Amygdala (tissue), 56 donors: ENCODE measurements at regions not wholly inside any gene's neighbourhood (a gene's known extent, or its start where the extent isn't known, plus 50 kb on each side); places are given as distances from the start of the nearest gene placed in this dataset.
"Not testable (repeated sequence)": the region's sequence is repeated elsewhere in the genome, so short reads cannot be mapped to it uniquely, and the experiment has no call there.

ENCODE experiments used
- DNase-seq, 56 donors: peaks; one replicate each; lab custom pipeline; 2025; lab: John Stamatoyannopoulos, UW

DNA sequence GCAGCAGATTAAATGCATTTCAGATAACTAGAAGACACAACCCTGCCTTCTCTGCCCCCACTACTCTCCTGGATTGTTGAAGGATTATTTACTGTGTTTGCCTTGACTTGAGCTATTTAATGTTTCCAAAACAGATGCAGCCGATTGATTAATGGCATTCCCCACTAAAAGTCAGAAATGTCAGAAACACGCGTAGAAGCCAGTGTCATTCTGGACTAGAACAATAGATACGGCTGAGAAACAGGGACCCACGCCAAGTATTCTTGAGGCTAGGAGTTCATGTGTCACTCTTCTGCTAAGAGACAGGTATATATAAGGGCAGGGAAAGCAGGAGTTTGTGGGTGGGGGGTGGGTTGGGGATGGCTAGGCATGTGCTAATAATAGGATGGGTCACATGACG is 366.7 kb upstream of the PROX1 start:
- no peak for DNase-seq

DNA sequence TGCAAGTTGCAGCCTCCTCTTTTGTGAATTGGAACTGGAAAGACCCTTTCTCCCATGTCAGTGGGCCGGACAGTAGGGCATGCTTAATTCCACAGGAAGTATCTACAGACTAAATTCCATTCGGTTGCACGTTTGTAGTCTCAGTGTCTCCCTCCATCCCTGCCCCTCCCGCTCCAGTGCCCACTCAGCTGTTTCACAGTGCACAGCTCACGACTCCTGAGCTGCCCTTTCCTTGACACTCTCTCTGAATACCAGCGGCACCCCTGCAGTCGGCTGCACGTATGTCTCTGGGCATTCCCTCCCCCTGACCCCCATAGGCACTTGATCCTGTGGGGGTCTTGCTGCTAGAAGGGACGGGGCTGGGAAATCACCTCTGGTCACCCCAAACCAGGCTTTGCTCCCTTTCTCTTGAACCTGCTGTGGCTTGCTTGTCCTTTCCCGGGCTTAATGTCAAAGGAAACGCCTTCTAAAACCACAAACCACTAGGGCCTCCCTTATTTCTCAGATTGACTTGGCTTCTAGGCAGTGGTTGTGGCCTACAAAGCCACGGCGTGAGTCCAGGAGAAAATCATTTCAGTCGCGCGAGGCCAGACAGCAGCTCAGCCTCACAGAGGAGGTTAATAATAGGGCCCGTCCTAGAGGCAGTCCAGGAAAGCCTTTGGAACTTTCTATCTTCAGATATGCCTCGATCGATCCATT is 365.3 kb upstream of the PROX1 start:
- no peak for DNase-seq

- DNase-seq = no peak
Measured at GRCh38 chr1:213623064-213623581, 364.6 kb upstream of the PROX1 start.

DNA sequence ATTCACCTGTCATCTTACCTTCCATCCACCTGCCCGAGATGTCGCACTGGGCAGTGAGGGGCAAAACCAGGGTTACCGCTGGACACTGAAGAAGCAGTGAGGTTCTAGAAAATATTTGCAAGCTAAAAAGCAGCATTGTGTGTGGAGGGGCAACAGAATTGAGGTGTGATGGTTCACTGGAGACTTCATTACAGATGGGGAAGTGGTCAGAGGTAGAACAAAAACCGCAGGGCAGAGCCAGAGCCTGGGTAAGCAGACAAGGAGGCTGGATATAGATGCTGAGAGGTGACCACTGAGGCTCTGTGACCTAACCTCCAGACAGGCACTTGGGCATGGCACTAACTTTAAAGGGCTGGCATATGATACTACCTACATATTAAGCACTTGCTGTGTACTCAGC is 363.9 kb upstream of the PROX1 start:
- DNase-seq = no peak

DNA sequence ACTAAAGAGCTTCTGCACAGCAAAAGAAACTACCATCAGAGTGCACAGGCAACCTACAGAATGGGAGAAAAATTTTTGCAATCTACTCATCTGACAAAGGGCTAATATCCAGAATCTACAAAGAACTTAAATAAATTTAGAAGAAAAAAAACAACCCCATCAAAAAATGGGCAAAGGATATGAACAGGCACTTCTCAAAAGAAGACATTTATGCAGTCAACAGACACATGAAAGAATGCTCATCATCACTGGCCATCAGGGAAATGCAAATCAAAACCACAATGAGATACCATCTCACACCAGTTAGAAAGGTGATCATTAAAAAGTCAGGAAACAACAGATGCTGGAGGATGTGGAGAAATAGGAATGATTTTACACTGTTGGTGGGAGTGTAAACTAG is 351.0 kb upstream of the PROX1 start:
- DNase-seq = not testable (repeated sequence)

- no peak for DNase-seq
Measured at GRCh38 chr1:213641312-213641711, 346.5 kb upstream of the PROX1 start.

DNA sequence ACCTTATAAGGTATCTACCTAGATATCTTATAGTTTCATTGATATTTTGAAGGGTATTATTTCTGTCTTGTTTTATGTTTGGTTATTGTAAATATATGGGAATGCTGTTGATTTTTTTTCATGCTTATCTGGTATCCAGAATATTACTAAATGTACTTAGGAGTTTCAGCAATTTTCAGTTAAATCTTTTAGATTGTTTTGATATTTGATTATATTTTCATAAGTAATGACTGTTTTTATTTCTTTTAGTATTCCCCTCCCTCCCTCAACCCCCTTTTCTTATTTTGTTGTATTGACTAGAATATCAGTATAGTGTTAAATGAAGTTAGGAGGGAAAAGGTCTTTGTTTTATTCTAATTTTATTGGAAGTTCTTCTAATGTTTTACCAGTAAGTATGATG is 344.4 kb upstream of the PROX1 start:
- no peak for DNase-seq

GRCh38 chr1:213647864-213648650 is 339.7 kb upstream of the PROX1 start:
- DNase-seq = no peak

DNA sequence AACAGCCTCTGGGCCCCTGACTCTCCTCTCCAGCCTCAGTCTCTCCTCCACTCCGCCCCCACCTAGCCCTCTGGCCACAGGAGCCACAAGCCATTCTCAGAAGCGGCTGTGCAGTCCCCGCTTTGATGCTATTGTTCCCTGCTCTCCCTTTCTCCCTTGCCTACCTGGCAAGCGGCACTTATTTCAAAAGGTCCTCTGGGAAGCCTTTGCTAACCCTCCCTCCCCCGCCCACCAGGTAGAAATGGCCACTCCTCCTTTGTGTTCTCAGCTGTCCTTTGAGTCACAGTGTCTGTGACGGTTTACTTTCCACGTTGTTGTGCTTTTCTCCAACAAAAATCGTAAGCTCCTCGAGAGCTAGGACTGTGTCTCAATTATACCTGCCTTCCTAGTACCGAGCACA is 338.4 kb upstream of the PROX1 start:
- no peak for DNase-seq

- no peak for DNase-seq
Measured at GRCh38 chr1:213650603-213651002, 337.2 kb upstream of the PROX1 start.

- no peak for DNase-seq
Measured at GRCh38 chr1:213651077-213651476, 336.7 kb upstream of the PROX1 start.

DNA sequence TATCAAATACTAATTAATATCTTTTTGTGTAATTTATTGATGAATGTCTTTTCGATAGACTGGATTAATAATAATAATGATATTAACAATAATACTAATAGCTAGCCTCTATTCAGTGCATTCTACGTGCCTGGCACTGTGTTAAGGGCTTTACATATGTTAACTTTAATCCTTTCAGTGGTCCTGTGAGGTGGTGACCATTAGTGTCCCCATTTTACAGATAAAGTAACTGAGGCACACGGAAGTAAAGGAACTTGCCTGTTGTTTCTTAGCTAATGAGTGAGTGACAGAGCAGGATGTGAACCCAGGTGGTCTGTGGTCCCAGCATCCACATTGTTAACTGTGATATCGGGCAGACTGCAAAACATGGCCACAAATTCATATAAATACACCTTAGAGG is 335.7 kb upstream of the PROX1 start:
- DNase-seq = no peak

DNA sequence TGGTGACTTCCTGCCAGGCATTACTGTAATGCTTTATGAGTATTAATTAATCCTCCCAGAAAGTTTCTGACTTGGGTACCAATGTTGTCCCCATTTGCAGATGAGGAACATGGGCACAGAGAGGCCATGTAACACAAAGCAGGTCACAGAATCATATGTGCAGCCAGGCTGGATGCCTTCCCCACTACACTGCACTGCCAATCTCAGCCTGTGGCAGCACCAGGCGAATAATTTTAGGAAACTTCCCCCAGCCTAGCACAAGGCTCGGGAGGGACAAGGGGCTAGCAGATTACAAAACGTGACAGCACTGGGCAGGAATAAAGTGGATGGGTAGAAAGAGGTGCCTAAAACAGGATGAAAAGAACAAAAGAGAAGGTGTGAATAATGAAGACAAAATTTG is 331.7 kb upstream of the PROX1 start:
- no peak for DNase-seq

GRCh38 chr1:213656503-213656902 is 331.3 kb upstream of the PROX1 start:
- no peak for DNase-seq

DNA sequence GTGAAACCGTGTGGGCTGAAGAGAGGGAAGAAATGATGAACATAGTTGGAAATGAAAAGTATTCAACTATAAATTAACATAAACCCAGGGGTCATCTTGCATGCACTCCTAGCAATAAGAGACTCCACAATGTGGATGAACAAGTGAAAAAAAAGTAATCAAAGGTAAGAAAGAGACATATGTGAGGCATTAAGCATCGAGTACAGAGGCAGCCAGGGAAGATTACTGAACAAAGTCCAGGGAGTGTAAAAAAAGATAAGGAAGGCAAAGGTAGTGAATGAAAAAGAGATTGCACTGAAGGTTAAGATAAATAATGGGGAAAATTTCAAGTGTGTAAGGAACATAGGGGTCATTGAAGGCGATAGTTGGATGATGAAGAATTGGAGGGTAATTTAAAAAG is 330.8 kb upstream of the PROX1 start:
- DNase-seq = no peak

GRCh38 chr1:213657879-213658278 is 329.9 kb upstream of the PROX1 start:
- no peak for DNase-seq

- DNase-seq = no peak
Measured at GRCh38 chr1:213658457-213658856, 329.3 kb upstream of the PROX1 start.

- DNase-seq = no peak
Measured at GRCh38 chr1:213659580-213660547, 327.9 kb upstream of the PROX1 start.

GRCh38 chr1:213661302-213661701 is 326.5 kb upstream of the PROX1 start:
- no peak for DNase-seq

DNA sequence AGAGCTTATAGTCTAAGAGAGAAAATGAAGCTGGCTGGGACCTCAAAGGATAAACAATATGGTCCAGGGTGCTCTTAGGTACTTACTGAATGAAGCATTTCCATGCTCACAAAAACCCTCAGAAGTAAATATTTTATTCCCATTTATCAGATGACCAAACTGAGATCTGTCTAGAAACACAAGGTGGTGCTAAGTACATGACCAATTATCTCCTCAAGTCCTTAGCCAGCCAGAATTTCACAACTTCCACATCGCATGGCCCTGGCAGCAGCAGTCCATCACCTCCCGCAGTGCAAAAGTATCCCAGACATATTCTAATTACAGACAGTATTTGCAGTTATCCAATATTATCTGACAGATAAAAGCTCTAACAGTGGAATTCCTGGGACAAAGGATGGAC is 321.7 kb upstream of the PROX1 start:
- DNase-seq = no peak

- DNase-seq = no peak
Measured at GRCh38 chr1:213666922-213667321, 320.9 kb upstream of the PROX1 start.
